CD4-positive, alpha-beta T cell treated with Interleukin-10 for 1 hour (primary cell): ENCODE measurements at regions not wholly inside any gene's neighbourhood (a gene's known extent, or its start where the extent isn't known, plus 50 kb on each side); places are given as distances from the start of the nearest gene placed in this dataset.

Source experiments
- DNase-seq: peaks from one replicate; pipeline ENCODE4 v3.0.0-alpha.2; 2020

GRCh38 chr14:43981135-43981768 is 525.8 kb downstream of the FSCB start:
- no peak for DNase-seq

GRCh38 chr14:43956741-43957140 is 550.3 kb downstream of the FSCB start:
- DNase-seq, result no peak

GRCh38 chr14:43949400-43949799 is 557.7 kb downstream of the FSCB start:
- no peak for DNase-seq

- no peak for DNase-seq
These were observed 567.2 kb downstream of the FSCB start for GRCh38 chr14:43939836-43940235.

- no peak for DNase-seq
These were observed 568.3 kb downstream of the FSCB start for GRCh38 chr14:43938588-43939281.

GRCh38 chr14:43937001-43937400 is 570.1 kb downstream of the FSCB start:
- DNase-seq, result no peak

- DNase-seq, result no peak
These were observed 573.0 kb downstream of the FSCB start for GRCh38 chr14:43934102-43934501.

- no peak for DNase-seq
These were observed 592.9 kb downstream of the FSCB start for GRCh38 chr14:43914041-43914693.

GRCh38 chr14:43903209-43903608 is 603.9 kb downstream of the FSCB start:
- DNase-seq, result no peak

GRCh38 chr14:43901911-43902673 is 605.0 kb downstream of the FSCB start:
- no peak for DNase-seq

GRCh38 chr14:43900173-43900655 is 606.9 kb downstream of the FSCB start:
- no peak for DNase-seq

GRCh38 chr14:43898687-43899086 is 608.4 kb downstream of the FSCB start:
- no peak for DNase-seq

GRCh38 chr14:43896044-43896443 is 611.0 kb downstream of the FSCB start:
- DNase-seq, result no peak

- no peak for DNase-seq
These were observed 612.5 kb downstream of the FSCB start for GRCh38 chr14:43894534-43894933.

GRCh38 chr14:43887523-43887922 is 619.6 kb downstream of the FSCB start:
- DNase-seq, result no peak

- no peak for DNase-seq
These were observed 629.6 kb downstream of the FSCB start for GRCh38 chr14:43877351-43877960.

- no peak for DNase-seq
These were observed 634.1 kb downstream of the FSCB start for GRCh38 chr14:43872752-43873655.

- DNase-seq, result no peak
These were observed 634.9 kb downstream of the FSCB start for GRCh38 chr14:43872222-43872621.

- no peak for DNase-seq
These were observed 648.1 kb downstream of the FSCB start for GRCh38 chr14:43858981-43859380.

GRCh38 chr14:43855556-43855955 is 651.5 kb downstream of the FSCB start:
- DNase-seq, result no peak

GRCh38 chr14:43853541-43853940 is 653.5 kb downstream of the FSCB start:
- no peak for DNase-seq
